Mucosa of stomach (tissue), 1 donor: ENCODE measurements at regions not wholly inside any gene's neighbourhood (a gene's known extent, or its start where the extent isn't known, plus 50 kb on each side); places are given as distances from the start of the nearest gene placed in this dataset.
"Not testable (repeated sequence)": the region's sequence is repeated elsewhere in the genome, so short reads cannot be mapped to it uniquely, and the experiment has no call there.

ENCODE experiments used
- H3K27me3 ChIP-seq: one replicate; pipeline ENCODE4 v1.7.0; 2013; ENCODE audit warnings: mild to moderate bottlenecking, low read length; ENCODE audit not compliant: control insufficient read depth, insufficient read depth
- H3K36me3 ChIP-seq: one replicate; pipeline ENCODE4 v1.7.0; 2013; ENCODE audit warnings: low read length; ENCODE audit not compliant: control insufficient read depth, insufficient read depth
- H3K4me1 ChIP-seq: one replicate; pipeline ENCODE4 v1.7.0; 2013; ENCODE audit warnings: mild to moderate bottlenecking, low read length; ENCODE audit not compliant: control insufficient read depth, insufficient read depth
- H3K4me3 ChIP-seq: one replicate; pipeline ENCODE4 v1.7.0; 2013; ENCODE audit warnings: low read length
- H3K9ac ChIP-seq: one replicate; pipeline ENCODE4 v1.7.0; 2013; ENCODE audit warnings: mild to moderate bottlenecking, low read length, moderate library complexity
- H3K9me3 ChIP-seq: one replicate; pipeline ENCODE4 v1.7.0; 2013; ENCODE audit warnings: mild to moderate bottlenecking, low read length, moderate library complexity; ENCODE audit not compliant: control insufficient read depth
- donor health status: Pancreatic carcinoma.

GRCh38 chr16:88150456-88151128, 199.4 kb downstream of the BANP start:
- not testable (repeated sequence) for H3K4me1 ChIP-seq, H3K9ac ChIP-seq, H3K36me3 ChIP-seq, H3K4me3 ChIP-seq, H3K9me3 ChIP-seq, H3K27me3 ChIP-seq

- H3K36me3 ChIP-seq, H3K9ac ChIP-seq, H3K27me3 ChIP-seq, H3K4me1 ChIP-seq, H3K9me3 ChIP-seq, H3K4me3 ChIP-seq: not testable (repeated sequence)
Observed at GRCh38 chr16:88151129-88151499, 199.9 kb downstream of the BANP start.

GRCh38 chr16:88151859-88152843, 200.9 kb downstream of the BANP start:
- not testable (repeated sequence) for H3K9me3 ChIP-seq, H3K27me3 ChIP-seq

GRCh38 chr16:88152879-88153278, 201.6 kb downstream of the BANP start:
- not testable (repeated sequence) for H3K9ac ChIP-seq, H3K4me1 ChIP-seq, H3K27me3 ChIP-seq, H3K4me3 ChIP-seq, H3K36me3 ChIP-seq, H3K9me3 ChIP-seq

More at GRCh38 chr16:88151859-88152843, 200.9 kb downstream of the BANP start:
- H3K4me3 ChIP-seq, H3K4me1 ChIP-seq, H3K9ac ChIP-seq, H3K36me3 ChIP-seq: not testable (repeated sequence)

- not testable (repeated sequence) for H3K4me1 ChIP-seq, H3K27me3 ChIP-seq, H3K9me3 ChIP-seq
Observed at GRCh38 chr16:88153516-88153915, 202.3 kb downstream of the BANP start.

GRCh38 chr16:88154886-88155285, 203.7 kb downstream of the BANP start:
- H3K4me3 ChIP-seq, H3K36me3 ChIP-seq, H3K9me3 ChIP-seq, H3K27me3 ChIP-seq, H3K9ac ChIP-seq, H3K4me1 ChIP-seq: not testable (repeated sequence)

More at GRCh38 chr16:88153516-88153915, 202.3 kb downstream of the BANP start:
- not testable (repeated sequence) for H3K9ac ChIP-seq, H3K4me3 ChIP-seq, H3K36me3 ChIP-seq

- not testable (repeated sequence) for H3K27me3 ChIP-seq
Observed at GRCh38 chr16:88155681-88156080, 204.4 kb downstream of the BANP start.

GRCh38 chr16:88156640-88157283, 205.5 kb downstream of the BANP start:
- H3K27me3 ChIP-seq, H3K4me1 ChIP-seq, H3K4me3 ChIP-seq, H3K9ac ChIP-seq, H3K36me3 ChIP-seq, H3K9me3 ChIP-seq: not testable (repeated sequence)

More at GRCh38 chr16:88155681-88156080, 204.4 kb downstream of the BANP start:
- H3K36me3 ChIP-seq, H3K9ac ChIP-seq, H3K9me3 ChIP-seq, H3K4me1 ChIP-seq, H3K4me3 ChIP-seq: not testable (repeated sequence)

- H3K9ac ChIP-seq, H3K4me3 ChIP-seq, H3K27me3 ChIP-seq, H3K4me1 ChIP-seq, H3K36me3 ChIP-seq, H3K9me3 ChIP-seq: not testable (repeated sequence)
Observed at GRCh38 chr16:88157686-88158085, 206.5 kb downstream of the BANP start.

- not testable (repeated sequence) for H3K4me1 ChIP-seq, H3K36me3 ChIP-seq, H3K4me3 ChIP-seq, H3K9ac ChIP-seq, H3K27me3 ChIP-seq, H3K9me3 ChIP-seq
Observed at GRCh38 chr16:88158256-88159045, 207.2 kb downstream of the BANP start.

- H3K36me3 ChIP-seq, H3K4me3 ChIP-seq, H3K27me3 ChIP-seq, H3K4me1 ChIP-seq, H3K9ac ChIP-seq, H3K9me3 ChIP-seq: not testable (repeated sequence)
Observed at GRCh38 chr16:88159046-88159896, 208.0 kb downstream of the BANP start.
